HepG2 (cell line): ENCODE measurements at regions not wholly inside any gene's neighbourhood (a gene's known extent, or its start where the extent isn't known, plus 50 kb on each side); places are given as distances from the start of the nearest gene placed in this dataset.

Experiments used
- CTCF ChIP-seq: sonication (generic); formaldehyde crosslinking; IDR thresholded peaks from 2 replicates; pipeline ENCODE4 v1.5.0; 2020; ENCODE audit warnings: mild to moderate bottlenecking, missing genetic modification reagents, moderate library complexity
- FIP1L1 ChIP-seq: fragments of 200-400 bp; formaldehyde crosslinking; IDR thresholded peaks from 2 replicates; pipeline ENCODE4 v1.6.1; 2018; ENCODE audit warnings: low read depth, mild to moderate bottlenecking, low read length, moderate library complexity, borderline replicate concordance; ENCODE audit not compliant: insufficient read depth
- FOXP4 ChIP-seq: sonication (generic); formaldehyde crosslinking; IDR thresholded peaks from 2 replicates; pipeline ENCODE4 v1.4.0; 2020; ENCODE audit warnings: missing genetic modification reagents
- GFI1 ChIP-seq: sonication (generic); formaldehyde crosslinking; IDR thresholded peaks from 2 replicates; pipeline ENCODE4 v1.5.0; 2020; ENCODE audit warnings: missing genetic modification reagents, mild to moderate bottlenecking, borderline replicate concordance
- HNF1B ChIP-seq: sonication (generic); formaldehyde crosslinking; IDR thresholded peaks from 2 replicates; pipeline ENCODE4 v1.5.1; 2020; ENCODE audit warnings: mild to moderate bottlenecking, moderate library complexity, missing genetic modification reagents
- KLF6 ChIP-seq: IDR thresholded peaks from 2 replicates; pipeline ENCODE4 v1.8.0; 2016; ENCODE audit warnings: missing biosample characterization, missing genetic modification reagents
- PATZ1 ChIP-seq: sonication (generic); formaldehyde crosslinking; IDR thresholded peaks from 2 replicates; pipeline ENCODE4 v1.4.0; 2020; ENCODE audit warnings: missing genetic modification reagents
- RAD21 ChIP-seq: fragments of 450-650 bp; formaldehyde crosslinking; IDR thresholded peaks from 2 replicates; pipeline ENCODE4 v1.5.0; 2020; ENCODE audit warnings: mild to moderate bottlenecking
- RFXAP ChIP-seq: sonication (generic); formaldehyde crosslinking; IDR thresholded peaks from 2 replicates; pipeline ENCODE4 v1.4.0; 2020; ENCODE audit warnings: missing genetic modification reagents, borderline replicate concordance
- SRSF4 ChIP-seq: fragments of 200-400 bp; formaldehyde crosslinking; IDR thresholded peaks from one replicate; pipeline ENCODE4 v1.6.1; 2018; ENCODE audit warnings: mild to moderate bottlenecking, low read depth, low read length, moderate library complexity; ENCODE audit not compliant: poor library complexity, severe bottlenecking
- THAP7 ChIP-seq: sonication (generic); formaldehyde crosslinking; IDR thresholded peaks from 2 replicates; pipeline ENCODE4 v1.8.1; 2023; ENCODE audit warnings: mild to moderate bottlenecking, missing genetic modification reagents
- ZFX ChIP-seq: sonication (generic); formaldehyde crosslinking; IDR thresholded peaks from 2 replicates; pipeline ENCODE4 v1.4.0; 2020; ENCODE audit warnings: mild to moderate bottlenecking, low read depth, missing genetic modification reagents, moderate library complexity
- ZNF546 ChIP-seq: sonication (generic); formaldehyde crosslinking; conservative IDR thresholded peaks from 2 replicates; pipeline ENCODE4 v1.8.1; 2023; ENCODE audit warnings: mild to moderate bottlenecking, missing genetic modification reagents
- ZNF75D ChIP-seq: sonication (generic); formaldehyde crosslinking; IDR thresholded peaks from 2 replicates; pipeline ENCODE4 v1.8.1; 2023; ENCODE audit warnings: missing genetic modification reagents, mild to moderate bottlenecking, borderline replicate concordance
- ZUFSP ChIP-seq: sonication (generic); formaldehyde crosslinking; IDR thresholded peaks from 2 replicates; pipeline ENCODE4 v1.9.0; 2021; ENCODE audit warnings: missing genetic modification reagents, mild to moderate bottlenecking, borderline replicate concordance

- TF ChIP-seq HNF1B (CRISPR knock-in tag): no peak
- no peak for TF ChIP-seq FOXP4 (CRISPR knock-in tag)
- no peak for TF ChIP-seq ZNF75D (CRISPR knock-in tag)
- TF ChIP-seq ZFX (CRISPR knock-in tag): 0 out of 2 replicates have a peak, but pooled peaks have one; percentile 47
- TF ChIP-seq SRSF4: no peak
- no peak for TF ChIP-seq ZUFSP (CRISPR knock-in tag)
- TF ChIP-seq FIP1L1: no peak
- TF ChIP-seq RFXAP (CRISPR knock-in tag): no peak
- TF ChIP-seq RAD21: peak; percentile 50
- TF ChIP-seq GFI1 (CRISPR knock-in tag): no peak
- no peak for TF ChIP-seq PATZ1
- TF ChIP-seq KLF6 (CRISPR knock-in tag): no peak
- TF ChIP-seq ZNF546 (CRISPR knock-in tag): no peak
- TF ChIP-seq CTCF (CRISPR knock-in tag): peak; percentile 80
- TF ChIP-seq THAP7 (CRISPR knock-in tag): no peak
These were observed 82.6 kb upstream of the GALNT2 start (continued) for GRCh38 chr1:229984310-229984991.
